ENCODE measurements at regions not wholly inside any gene's neighbourhood (a gene's known extent, or its start where the extent isn't known, plus 50 kb on each side); places are given as distances from the start of the nearest gene placed in this dataset.

- no peak for ATAC-seq
- no peak for TF ChIP-seq CTCF (IDR thresholded peaks at IDR 0.05)
- Histone ChIP-seq H3K27ac (no peak overlapping the region), H3K27me3 (no peaks in the 10 kb centered on the region), H3K9me3 (peaks cover 0 to 7% of the 10 kb centered on the region in 2 donors), H3K4me1 (no peaks in the 10 kb centered on the region), H3K36me3 (peaks cover 0 to 3% of the 10 kb centered on the region in 2 donors), H3K4me3 (no peak overlapping the region)
- DNase-seq = no peak
- intact Hi-C loops (cut with DNase I) = no loop called here
These were observed 159.0 kb upstream of the GMDS start for GRCh38 chr6:2404211-2404929.

GRCh38 chr6:2403546-2403945 is 158.1 kb upstream of the GMDS start:
- Histone ChIP-seq H3K9me3 (peaks cover 0 to 7% of the 10 kb centered on the region in 2 donors), H3K36me3 (peaks cover 0 to 3% of the 10 kb centered on the region in 2 donors), H3K27me3 (no peaks in the 10 kb centered on the region), H3K27ac (no peak overlapping the region), H3K4me1 (no peaks in the 10 kb centered on the region), H3K4me3 (no peak overlapping the region)
- intact Hi-C loops (cut with DNase I) = no loop called here
- DNase-seq (no peak), ATAC-seq (no peak)
- no peak for TF ChIP-seq CTCF (IDR thresholded peaks at IDR 0.05)

- peak in 2 of 4 donors; percentile 26 to 40 for DNase-seq
- TF ChIP-seq CTCF (IDR thresholded peaks at IDR 0.05) = no peak
These were observed 151.6 kb upstream of the GMDS start for GRCh38 chr6:2396846-2397630.

GRCh38 chr6:2396042-2396657 is 150.7 kb upstream of the GMDS start:
- ATAC-seq = no peak
- no peak overlapping the region for H3K27ac ChIP-seq
- H3K4me3 ChIP-seq = no peak overlapping the region
- H3K36me3 ChIP-seq = peaks cover 0 to 3% of the 10 kb centered on the region in 2 donors
- intact Hi-C loops (cut with DNase I) = no loop called here
- H3K27me3 ChIP-seq = no peaks in the 10 kb centered on the region
- no peak for DNase-seq
- TF ChIP-seq CTCF (IDR thresholded peaks at IDR 0.05) = no peak
- peaks cover 0 to 6% of the 10 kb centered on the region in 2 donors for H3K9me3 ChIP-seq
- H3K4me1 ChIP-seq = no peaks in the 10 kb centered on the region

More at GRCh38 chr6:2396846-2397630, 151.6 kb upstream of the GMDS start:
- no peak overlapping the region for H3K4me3 ChIP-seq
- peaks cover 0 to 7% of the 10 kb centered on the region in 2 donors for H3K9me3 ChIP-seq
- ATAC-seq = no peak
- H3K27me3 ChIP-seq = no peaks in the 10 kb centered on the region
- H3K4me1 ChIP-seq = no peaks in the 10 kb centered on the region
- intact Hi-C loops (cut with DNase I) = no loop called here
- peaks cover 0 to 3% of the 10 kb centered on the region in 2 donors for H3K36me3 ChIP-seq
- H3K27ac ChIP-seq = no peak overlapping the region

Data from left lung (tissue), 4 donors.